ENCODE measurements at regions not wholly inside any gene's neighbourhood (a gene's known extent, or its start where the extent isn't known, plus 50 kb on each side); places are given as distances from the start of the nearest gene placed in this dataset.

GRCh38 chrX:73965833-73966232 lies 113.3 kb upstream of the XIST start:
- H3K9me3 ChIP-seq, result no peaks in the 10 kb centered on the region
- no peak overlapping the region for H3K4me2 ChIP-seq
- FAIRE-seq, result no peak
- H3K4me1 ChIP-seq, result no peaks in the 10 kb centered on the region
- ChIA-PET CTCF (no interaction called here), POLR2A (no interaction called here)
- DNase-seq (ENCODE audit: low read depth in 1 of 2, low spot score in 1 of 2), result no peak
- TF ChIP-seq KDM5A (IDR thresholded peaks at IDR 0.05) (no peak), RFX5 (IDR thresholded peaks at IDR 0.05) (no peak), MAFK (IDR thresholded peaks at IDR 0.05; ENCODE audit: partially characterized antibody) (no peak), CEBPB (IDR thresholded peaks at IDR 0.05) (no peak), RAD21 (conservative IDR thresholded peaks at IDR 0.05 in 1 of 2, IDR thresholded peaks at IDR 0.05 in 1 of 2) (no peak), ZFP36 (IDR thresholded peaks at IDR 0.05; ENCODE audit: borderline replicate concordance, partially characterized antibody) (no peak), CHD4 (IDR thresholded peaks at IDR 0.05; ENCODE audit: borderline replicate concordance) (no peak), FOSB (CRISPR knock-in tag; IDR thresholded peaks at IDR 0.05) (no peak)
- ATAC-seq, result no peak
- 86% methylated on average over 2 of the region's 2 CpGs for whole genome bisulfite sequencing (ENCODE audit: missing lambda C conversion rate)
- no peak overlapping the region for H3K4me3 ChIP-seq
- no peak overlapping the region for H3K27ac ChIP-seq

DNA sequence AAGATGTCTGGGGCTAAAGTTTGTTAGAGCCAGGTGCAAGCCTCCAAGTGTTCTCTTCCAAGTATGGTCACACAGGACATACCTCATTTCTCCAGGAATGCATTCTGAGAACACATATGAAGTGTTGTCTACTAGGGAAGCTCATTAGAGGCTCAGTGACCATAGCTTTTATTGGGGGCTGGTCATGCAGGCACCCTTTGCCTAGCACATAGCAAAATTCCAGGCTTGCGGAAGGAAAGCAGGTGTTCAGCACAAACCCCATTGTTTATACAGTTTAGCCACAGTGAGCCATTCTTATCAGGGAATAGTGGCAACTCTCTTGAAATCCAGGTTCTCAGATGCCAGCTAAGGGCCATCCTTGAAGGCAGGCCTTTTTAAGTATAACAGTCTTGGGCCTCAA lies 112.1 kb upstream of the XIST start:
- no peak overlapping the region for H3K27ac ChIP-seq
- TF ChIP-seq PBX3 (IDR thresholded peaks at IDR 0.05), result no peak
- TF ChIP-seq SREBF2 (IDR thresholded peaks at IDR 0.05), result no peak
- no peak for TF ChIP-seq ELK1 (IDR thresholded peaks at IDR 0.05; ENCODE audit: low read depth, low read length)
- no peak for TF ChIP-seq CEBPB (IDR thresholded peaks at IDR 0.05)
- FAIRE-seq, result no peak
- DNase-seq (ENCODE audit: low read depth in 1 of 2, low spot score in 1 of 2), result no peak
- 100% methylated on average over 1 of the region's 1 CpG for whole genome bisulfite sequencing (ENCODE audit: missing lambda C conversion rate)
- H3K4me2 ChIP-seq, result no peak overlapping the region
- no peaks in the 10 kb centered on the region for H3K4me1 ChIP-seq
- H3K9me3 ChIP-seq, result no peaks in the 10 kb centered on the region
- ChIA-PET CTCF (no interaction called here), POLR2A (no interaction called here)
- no peak overlapping the region for H3K4me3 ChIP-seq
- no peak for ATAC-seq

- TF ChIP-seq GATA3 (IDR thresholded peaks at IDR 0.05; ENCODE audit: borderline replicate concordance) (no peak), CBX2 (IDR thresholded peaks at IDR 0.05; ENCODE audit: borderline replicate concordance, low read depth) (no peak), MYC (IDR thresholded peaks at IDR 0.05; ENCODE audit: borderline replicate concordance, low read length) (no peak)
- TF ChIP-seq, protein P1, sequence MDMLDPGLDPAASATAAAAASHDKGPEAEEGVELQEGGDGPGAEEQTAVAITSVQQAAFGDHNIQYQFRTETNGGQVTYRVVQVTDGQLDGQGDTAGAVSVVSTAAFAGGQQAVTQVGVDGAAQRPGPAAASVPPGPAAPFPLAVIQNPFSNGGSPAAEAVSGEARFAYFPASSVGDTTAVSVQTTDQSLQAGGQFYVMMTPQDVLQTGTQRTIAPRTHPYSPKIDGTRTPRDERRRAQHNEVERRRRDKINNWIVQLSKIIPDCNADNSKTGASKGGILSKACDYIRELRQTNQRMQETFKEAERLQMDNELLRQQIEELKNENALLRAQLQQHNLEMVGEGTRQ (IDR thresholded peaks at IDR 0.05), result no peak
- FAIRE-seq, result no peak
- no peaks in the 10 kb centered on the region for H3K9me3 ChIP-seq
- 93% methylated on average over 9 of the region's 9 CpGs for WGBS (ENCODE audit: missing lambda C conversion rate)
- no peak for DNase-seq (ENCODE audit: low read depth in 1 of 2, low spot score in 1 of 2)
- no peak overlapping the region for H3K4me3 ChIP-seq
- CTCF ChIA-PET, result interaction anchor here (1.2 kb wide), 1 partner anchor 107 kb away, joined by 3 read pairs; no protein-coding TSS in a partner anchor
- no peak overlapping the region for H3K27ac ChIP-seq
- POLR2A ChIA-PET, result no interaction called here
- no peak overlapping the region for H3K4me2 ChIP-seq
- ATAC-seq, result no peak
- no peaks in the 10 kb centered on the region for H3K4me1 ChIP-seq
Observed at GRCh38 chrX:73963682-73964081, 111.2 kb upstream of the XIST start.

GRCh38 chrX:73962948-73963347 lies 110.4 kb upstream of the XIST start:
- POLR2A ChIA-PET, result no interaction called here
- FAIRE-seq, result no peak
- no peak for TF ChIP-seq HDAC2 (IDR thresholded peaks at IDR 0.05)
- TF ChIP-seq TP53 (CRISPR knock-in tag; IDR thresholded peaks at IDR 0.05), result no peak
- TF ChIP-seq RARB (CRISPR knock-in tag; IDR thresholded peaks at IDR 0.05), result no peak
- no peak for TF ChIP-seq HOXB5 (CRISPR knock-in tag; IDR thresholded peaks at IDR 0.05)
- TF ChIP-seq MAFK (IDR thresholded peaks at IDR 0.05; ENCODE audit: partially characterized antibody), result no peak
- TF ChIP-seq POLR2AphosphoS2 (conservative IDR thresholded peaks at IDR 0.05; ENCODE audit: low read length), result no peak
- no peak for TF ChIP-seq CEBPB (IDR thresholded peaks at IDR 0.05)
- no peak for TF ChIP-seq MAZ (IDR thresholded peaks at IDR 0.05; ENCODE audit: borderline replicate concordance, low read depth, low read length)
- no peak for TF ChIP-seq MYC (IDR thresholded peaks at IDR 0.05; ENCODE audit: borderline replicate concordance, low read length)
- no peak for TF ChIP-seq CTCF (IDR thresholded peaks at IDR 0.05)
- no peak for TF ChIP-seq CHD2 (IDR thresholded peaks at IDR 0.05; ENCODE audit: low read length, partially characterized antibody)
- no peak for TF ChIP-seq ESRRA (IDR thresholded peaks at IDR 0.05; ENCODE audit: borderline replicate concordance, low read length)
- TF ChIP-seq RCOR1 (IDR thresholded peaks at IDR 0.05; ENCODE audit: low read depth, low read length), result no peak
- no peak for TF ChIP-seq CHD4 (IDR thresholded peaks at IDR 0.05; ENCODE audit: borderline replicate concordance)
- no peak for TF ChIP-seq RFX5 (IDR thresholded peaks at IDR 0.05)
- TF ChIP-seq, protein P1 (IDR thresholded peaks at IDR 0.05), result no peak

More at GRCh38 chrX:73962948-73963347, 110.4 kb upstream of the XIST start:
- H3K4me2 ChIP-seq, result no peak overlapping the region
- no peak overlapping the region for H3K27ac ChIP-seq
- H3K4me3 ChIP-seq, result no peak overlapping the region
- no peaks in the 10 kb centered on the region for H3K9me3 ChIP-seq
- H3K4me1 ChIP-seq, result no peaks in the 10 kb centered on the region
- WGBS (ENCODE audit: missing lambda C conversion rate), result 97% methylated on average over 8 of the region's 8 CpGs
- no peak for DNase-seq (ENCODE audit: low read depth in 1 of 2, low spot score in 1 of 2)
- no peak for ATAC-seq
- CTCF ChIA-PET, result interaction anchor here (1.2 kb wide), 1 partner anchor 106 kb away, joined by 3 read pairs; no protein-coding TSS in a partner anchor

All from A549 (cell line).